ENCODE measurements at regions not wholly inside any gene's neighbourhood (a gene's known extent, or its start where the extent isn't known, plus 50 kb on each side); places are given as distances from the start of the nearest gene placed in this dataset.
A peak's percentile ranks its signal among the peaks of the same experiment; 100 is the strongest.

GRCh38 chr10:31083765-31084184, 52.1 kb upstream of the ZNF438 start:
- TF ChIP-seq CTCF (IDR thresholded peaks at IDR 0.05; ENCODE audit: low read depth, low read length) (peak; percentile 36), POLR2A (IDR thresholded peaks at IDR 0.05; ENCODE audit: extremely low read depth, insufficient read length) (no peak)

All from NB4 (cell line).